Suppressor macrophage treated with lipopolysaccharide for 1 hour (primary cell): ENCODE measurements at regions not wholly inside any gene's neighbourhood (a gene's known extent, or its start where the extent isn't known, plus 50 kb on each side); places are given as distances from the start of the nearest gene placed in this dataset.
A peak's percentile ranks its signal among the peaks of the same experiment; 100 is the strongest.
"Not testable (repeated sequence)": the region's sequence is repeated elsewhere in the genome, so short reads cannot be mapped to it uniquely, and the experiment has no call there.

Source experiments
- DNase-seq, 3 donors: peaks; one replicate each; pipeline ENCODE4 v3.0.0-alpha.2; 2020 to 2022

GRCh38 chr6:121596441-121596840, 161.0 kb downstream of the GJA1 start:
- DNase-seq = no peak

GRCh38 chr6:121597654-121598053, 162.2 kb downstream of the GJA1 start:
- DNase-seq = no peak

- not testable (repeated sequence) for DNase-seq
Observed at GRCh38 chr6:121599331-121599730, 163.9 kb downstream of the GJA1 start.

- no peak for DNase-seq
Observed at GRCh38 chr6:121600389-121601168, 165.1 kb downstream of the GJA1 start.

- no peak for DNase-seq
Observed at GRCh38 chr6:121603486-121603885, 168.0 kb downstream of the GJA1 start.

- DNase-seq = no peak
Observed at GRCh38 chr6:121607721-121608120, 172.3 kb downstream of the GJA1 start.

GRCh38 chr6:121608270-121608669, 172.8 kb downstream of the GJA1 start:
- DNase-seq = no peak

- DNase-seq = peak; percentile 31 to 58 (median 37)
Observed at GRCh38 chr6:121609281-121609680, 173.8 kb downstream of the GJA1 start.

GRCh38 chr6:121612927-121613326, 177.5 kb downstream of the GJA1 start:
- DNase-seq = no peak

GRCh38 chr6:121614115-121614514, 178.7 kb downstream of the GJA1 start:
- DNase-seq = no peak

- no peak for DNase-seq
Observed at GRCh38 chr6:121615493-121615892, 180.0 kb downstream of the GJA1 start.

GRCh38 chr6:121616406-121616805, 181.0 kb downstream of the GJA1 start:
- peak; percentile 21 to 45 (median 28) for DNase-seq

- no peak for DNase-seq
Observed at GRCh38 chr6:121617388-121617787, 181.9 kb downstream of the GJA1 start.

GRCh38 chr6:121619013-121619412, 183.6 kb downstream of the GJA1 start:
- no peak for DNase-seq

GRCh38 chr6:121619987-121620740, 184.7 kb downstream of the GJA1 start:
- DNase-seq = no peak

GRCh38 chr6:121627761-121628160, 192.3 kb downstream of the GJA1 start:
- DNase-seq = no peak

- no peak for DNase-seq
Observed at GRCh38 chr6:121630716-121631115, 195.3 kb downstream of the GJA1 start.

- not testable (repeated sequence) for DNase-seq
Observed at GRCh38 chr6:121631752-121632151, 196.3 kb downstream of the GJA1 start.

GRCh38 chr6:121633309-121633708, 197.9 kb downstream of the GJA1 start:
- DNase-seq = no peak

- not testable (repeated sequence) for DNase-seq
Observed at GRCh38 chr6:121634586-121634985, 199.1 kb downstream of the GJA1 start.

GRCh38 chr6:121635355-121635754, 199.9 kb downstream of the GJA1 start:
- DNase-seq = no peak

GRCh38 chr6:121636217-121636616, 200.8 kb downstream of the GJA1 start:
- not testable (repeated sequence) for DNase-seq

GRCh38 chr6:121639021-121639420, 203.6 kb downstream of the GJA1 start:
- no peak for DNase-seq

- no peak for DNase-seq
Observed at GRCh38 chr6:121641158-121641557, 205.7 kb downstream of the GJA1 start.
